NB4 (cell line): ENCODE measurements at regions not wholly inside any gene's neighbourhood (a gene's known extent, or its start where the extent isn't known, plus 50 kb on each side); places are given as distances from the start of the nearest gene placed in this dataset.

Source experiments
- DNase-seq: peaks from one replicate; pipeline ENCODE4 v3.0.0; 2010; ENCODE audit warnings: low read depth
- H3K4me3 ChIP-seq: one replicate; pipeline ENCODE4 v1.5.1; 2011; ENCODE audit warnings: mild to moderate bottlenecking, low read depth, low read length, moderate library complexity
- CTCF ChIP-seq: IDR thresholded peaks from one replicate; pipeline ENCODE4 v1.5.1; 2012; ENCODE audit warnings: low read depth, low read length
- MAX ChIP-seq: IDR thresholded peaks from 2 replicates; pipeline ENCODE4 v1.6.1; 2011; ENCODE audit warnings: low read depth, low read length
- MYC ChIP-seq: IDR thresholded peaks from 2 replicates; pipeline ENCODE4 v1.6.1; 2011; ENCODE audit warnings: low read depth, low read length
- POLR2A ChIP-seq: IDR thresholded peaks from 2 replicates; pipeline ENCODE4 v1.6.1; 2011; ENCODE audit warnings: mild to moderate bottlenecking; ENCODE audit not compliant: insufficient read length; ENCODE audit errors: extremely low read depth

- DNase-seq, result no peak
- TF ChIP-seq POLR2A (no peak), CTCF (no peak), MYC (no peak), MAX (no peak)
- no peak overlapping the region for H3K4me3 ChIP-seq
Measured at GRCh38 chr2:203798296-203799087, 69.1 kb upstream of the CTLA4 start.

- DNase-seq, result no peak
- TF ChIP-seq POLR2A, result no peak
- no peak for TF ChIP-seq MYC
- TF ChIP-seq CTCF, result no peak
- no peak overlapping the region for H3K4me3 ChIP-seq
Measured at GRCh38 chr2:203799908-203800307, 67.7 kb upstream of the CTLA4 start.

GRCh38 chr2:203800783-203801182 lies 66.8 kb upstream of the CTLA4 start:
- TF ChIP-seq MYC, result no peak
- no peak for DNase-seq
- no peak overlapping the region for H3K4me3 ChIP-seq

GRCh38 chr2:203802342-203803052 lies 65.1 kb upstream of the CTLA4 start:
- no peak for DNase-seq
- no peak overlapping the region for H3K4me3 ChIP-seq
- TF ChIP-seq MAX (no peak), CTCF (no peak), POLR2A (no peak), MYC (no peak)

GRCh38 chr2:203803053-203803429 lies 64.5 kb upstream of the CTLA4 start:
- H3K4me3 ChIP-seq, result no peak overlapping the region
- TF ChIP-seq POLR2A (no peak), CTCF (no peak), MAX (no peak), MYC (no peak)
- no peak for DNase-seq

- TF ChIP-seq MAX (no peak), MYC (no peak), CTCF (no peak), POLR2A (no peak)
- DNase-seq, result no peak
- no peak overlapping the region for H3K4me3 ChIP-seq
Measured at GRCh38 chr2:203804070-203804469, 63.5 kb upstream of the CTLA4 start.
